ENCODE measurements at regions not wholly inside any gene's neighbourhood (a gene's known extent, or its start where the extent isn't known, plus 50 kb on each side); places are given as distances from the start of the nearest gene placed in this dataset.

- DNase-seq (ENCODE audit: low read depth), result no peak
Observed at GRCh38 chr20:12886618-12887363, 122.0 kb upstream of the SPTLC3 start.

DNA sequence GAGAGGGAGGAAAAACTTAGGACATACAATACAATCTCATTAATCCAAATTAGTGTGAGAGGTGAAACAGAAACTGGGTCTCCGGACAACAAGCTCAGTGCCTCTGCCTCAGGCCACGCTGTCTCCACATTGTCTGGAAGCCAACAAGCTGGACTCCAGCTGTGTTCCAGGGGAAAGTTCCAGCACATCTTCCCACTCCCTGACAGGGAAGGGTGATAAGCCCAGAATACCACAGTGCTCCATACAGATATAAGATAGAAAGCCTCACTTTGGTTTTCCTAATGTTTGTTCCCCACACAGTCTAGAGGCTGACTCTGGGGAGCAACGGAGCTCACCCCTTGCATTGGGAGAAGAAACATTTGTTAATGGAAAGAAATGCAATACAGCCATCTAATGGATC lies 117.1 kb upstream of the SPTLC3 start:
- no peak for DNase-seq (ENCODE audit: low read depth)

- DNase-seq (ENCODE audit: low read depth), result no peak
Observed at GRCh38 chr20:12893019-12893418, 115.8 kb upstream of the SPTLC3 start.

DNA sequence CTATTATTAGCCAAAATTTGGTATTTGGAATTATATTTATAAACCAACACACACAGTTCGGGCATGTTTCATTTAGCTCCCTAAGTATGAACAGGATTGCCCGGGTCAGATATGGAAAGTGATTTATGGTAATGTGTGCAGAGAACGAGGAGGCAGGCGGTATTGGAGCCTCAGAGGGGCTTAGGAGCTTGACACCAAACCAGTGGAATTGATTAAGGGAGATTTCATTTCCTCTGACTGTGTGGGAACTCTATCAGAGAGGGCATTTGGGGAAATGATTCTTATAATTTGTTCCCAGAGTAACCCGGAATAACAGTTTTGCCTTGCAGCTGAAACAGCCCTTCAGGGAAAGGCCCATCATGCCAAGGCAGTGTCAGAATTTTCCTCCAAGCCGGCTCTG lies 115.1 kb upstream of the SPTLC3 start:
- no peak for DNase-seq (ENCODE audit: low read depth)

GRCh38 chr20:12894089-12894488 lies 114.7 kb upstream of the SPTLC3 start:
- DNase-seq (ENCODE audit: low read depth), result no peak

GRCh38 chr20:12896180-12896579 lies 112.6 kb upstream of the SPTLC3 start:
- DNase-seq (ENCODE audit: low read depth), result no peak

GRCh38 chr20:12902992-12903391 lies 105.8 kb upstream of the SPTLC3 start:
- no peak for DNase-seq (ENCODE audit: low read depth)

DNA sequence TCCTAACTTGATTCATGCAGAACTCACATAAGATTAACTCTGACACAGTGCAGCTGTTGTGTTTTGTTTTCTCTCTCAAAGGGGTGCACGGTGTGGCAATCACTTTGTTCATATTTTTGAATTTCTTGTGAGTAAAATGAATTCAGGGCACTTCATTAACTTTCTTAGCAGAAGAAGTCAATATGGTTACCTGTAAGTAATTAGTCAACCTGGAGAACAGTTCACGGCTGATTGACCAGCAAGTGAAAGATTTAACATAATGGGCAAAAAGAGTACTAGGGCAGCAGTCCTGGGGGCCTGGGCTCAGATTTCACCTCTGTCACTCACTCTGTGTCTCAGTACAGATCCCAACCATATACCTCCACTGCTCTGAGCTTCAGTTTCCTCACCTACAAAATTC lies 102.4 kb upstream of the SPTLC3 start:
- no peak for DNase-seq (ENCODE audit: low read depth)

- DNase-seq (ENCODE audit: low read depth), result no peak
Observed at GRCh38 chr20:12911372-12911771, 97.4 kb upstream of the SPTLC3 start.

DNA sequence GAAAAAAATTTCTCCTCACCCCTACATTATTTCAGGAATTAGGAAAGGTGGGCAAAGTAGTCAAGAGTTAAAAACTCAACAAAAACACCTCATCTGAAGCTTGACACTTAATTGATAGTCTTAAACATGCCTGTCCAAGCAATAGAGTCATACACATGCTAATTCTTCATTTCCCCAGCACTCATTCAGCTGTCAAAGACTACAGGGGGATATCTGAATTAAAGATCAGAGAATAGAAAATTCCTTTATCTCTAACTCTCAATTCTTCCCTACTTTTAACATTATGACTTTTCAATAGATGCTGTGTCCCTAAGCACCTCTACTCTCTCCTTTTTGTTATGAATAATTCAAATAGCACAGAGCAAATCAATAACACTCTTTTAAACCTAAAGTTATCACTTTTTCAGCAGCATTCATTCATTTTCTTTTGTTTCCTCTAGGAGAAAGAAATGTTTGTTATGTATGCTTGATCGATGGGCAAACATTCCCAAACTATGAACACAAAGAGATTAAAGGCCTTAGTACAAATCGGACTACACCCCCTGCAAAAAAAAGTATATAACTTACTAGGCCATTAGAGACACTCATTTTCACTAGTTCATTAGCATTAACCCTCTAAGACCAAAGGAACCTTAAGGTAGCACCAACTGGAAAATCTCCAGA lies 94.9 kb upstream of the SPTLC3 start:
- no peak for DNase-seq (ENCODE audit: low read depth)

DNA sequence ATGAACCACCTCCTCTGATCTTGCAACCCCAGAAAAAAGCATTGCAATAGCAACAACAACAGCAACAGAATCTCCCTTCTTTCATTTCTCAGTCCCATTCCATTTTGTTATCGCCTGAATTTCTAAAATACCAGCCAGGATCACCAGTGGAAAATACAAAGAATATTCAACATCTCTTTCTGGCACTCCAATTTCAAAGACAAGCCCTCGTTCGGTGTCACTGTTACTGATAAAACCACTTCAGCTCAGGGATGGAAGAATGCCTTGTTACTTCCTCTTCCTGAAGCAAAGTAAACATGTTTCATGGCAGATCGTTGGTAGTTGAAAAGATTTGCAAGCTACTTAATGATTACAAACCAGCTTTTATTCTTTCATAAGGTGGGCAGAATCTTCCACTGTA lies 94.0 kb upstream of the SPTLC3 start:
- DNase-seq (ENCODE audit: low read depth), result no peak

- DNase-seq (ENCODE audit: low read depth), result peak; percentile 4
Observed at GRCh38 chr20:12916699-12917098, 92.1 kb upstream of the SPTLC3 start.

- no peak for DNase-seq (ENCODE audit: low read depth)
Observed at GRCh38 chr20:12924126-12924525, 84.6 kb upstream of the SPTLC3 start.

- peak; percentile 80 for DNase-seq (ENCODE audit: low read depth)
Observed at GRCh38 chr20:12925210-12925755, 83.5 kb upstream of the SPTLC3 start.

- no peak for DNase-seq (ENCODE audit: low read depth)
Observed at GRCh38 chr20:12925863-12926793, 82.6 kb upstream of the SPTLC3 start.

- peak; percentile 6 for DNase-seq (ENCODE audit: low read depth)
Observed at GRCh38 chr20:12927489-12927888, 81.3 kb upstream of the SPTLC3 start.

DNA sequence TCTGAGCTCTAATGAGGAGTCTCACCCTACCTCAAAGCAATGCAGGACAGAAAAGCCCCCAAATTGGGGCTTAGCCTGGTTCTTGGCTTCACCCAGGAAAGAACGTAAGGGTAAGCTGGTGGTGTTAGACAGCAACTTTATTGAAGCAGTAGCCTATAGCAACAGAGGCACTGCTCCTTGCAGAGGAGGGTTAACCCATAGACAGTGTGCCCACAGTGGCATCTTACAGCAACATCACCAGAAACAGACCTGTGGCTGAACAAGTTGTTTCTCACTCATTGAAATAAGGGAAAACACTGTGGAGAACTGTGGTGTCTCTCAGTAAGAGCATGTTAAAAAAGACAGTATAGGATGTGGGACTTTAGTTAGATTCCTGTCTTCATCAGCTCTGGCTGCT lies 80.4 kb upstream of the SPTLC3 start:
- no peak for DNase-seq (ENCODE audit: low read depth)

DNA sequence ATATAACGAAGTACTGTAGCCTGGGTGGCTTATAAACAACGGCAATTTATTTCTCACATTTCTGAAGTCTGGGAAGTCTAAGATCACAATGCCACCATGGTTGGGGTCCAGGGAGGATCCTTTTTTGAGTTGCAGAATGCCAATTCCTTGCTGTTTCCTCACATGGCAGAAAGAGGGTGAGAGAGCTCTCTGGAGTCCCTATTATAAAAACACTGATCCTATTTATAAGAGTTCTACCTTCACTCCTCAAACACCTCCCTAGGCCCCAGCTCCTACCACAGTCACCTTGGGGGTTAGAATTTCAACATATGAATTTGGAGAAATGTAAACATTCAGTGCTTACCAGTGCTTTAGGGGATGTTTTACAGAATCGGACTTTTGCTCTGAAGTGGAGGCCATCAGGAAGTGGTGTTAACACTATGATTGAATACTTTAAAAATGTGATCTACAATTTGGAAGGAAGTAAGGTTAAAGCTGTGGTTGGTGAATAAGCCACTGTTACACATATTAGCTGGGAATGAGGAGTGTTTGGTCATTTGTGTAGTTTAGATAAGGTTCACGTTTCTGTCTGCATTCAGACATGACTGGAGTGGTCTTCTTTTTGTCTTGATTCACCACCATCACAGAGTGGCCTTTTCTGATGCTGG lies 79.9 kb upstream of the SPTLC3 start:
- DNase-seq (ENCODE audit: low read depth), result peak; percentile 79

DNA sequence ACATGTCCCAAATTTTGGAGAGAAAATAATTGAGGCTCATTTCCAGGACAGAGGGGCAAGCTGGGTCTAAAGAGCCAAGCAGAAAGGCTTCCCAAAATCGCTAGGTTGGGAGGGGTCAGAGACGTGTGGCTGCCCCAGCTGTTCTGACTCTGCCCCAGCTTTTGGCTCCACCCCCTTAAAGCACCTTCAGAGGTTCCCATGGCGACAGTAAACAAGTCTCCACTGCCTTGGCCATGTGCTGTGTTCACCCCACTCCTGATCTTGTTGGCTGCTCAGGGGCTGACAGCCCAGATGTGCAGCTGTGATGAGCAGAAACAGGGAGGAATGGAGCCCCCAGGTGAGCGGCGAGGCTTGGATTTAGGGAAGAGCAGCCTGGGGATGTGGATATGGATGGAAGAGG lies 72.8 kb upstream of the SPTLC3 start:
- no peak for DNase-seq (ENCODE audit: low read depth)

GRCh38 chr20:12936524-12936923 lies 72.2 kb upstream of the SPTLC3 start:
- no peak for DNase-seq (ENCODE audit: low read depth)

GRCh38 chr20:12941025-12941424 lies 67.7 kb upstream of the SPTLC3 start:
- DNase-seq (ENCODE audit: low read depth), result no peak

- DNase-seq (ENCODE audit: low read depth), result no peak
Observed at GRCh38 chr20:12942123-12942522, 66.6 kb upstream of the SPTLC3 start.

Measured in amniotic epithelial cell (primary cell).